ENCODE measurements at regions not wholly inside any gene's neighbourhood (a gene's known extent, or its start where the extent isn't known, plus 50 kb on each side); places are given as distances from the start of the nearest gene placed in this dataset.
"Not testable (repeated sequence)": the region's sequence is repeated elsewhere in the genome, so short reads cannot be mapped to it uniquely, and the experiment has no call there.

GRCh38 chr10:109676703-109677102, 246.6 kb downstream of the XPNPEP1 start:
- DNase-seq = peak; percentile 66

DNA sequence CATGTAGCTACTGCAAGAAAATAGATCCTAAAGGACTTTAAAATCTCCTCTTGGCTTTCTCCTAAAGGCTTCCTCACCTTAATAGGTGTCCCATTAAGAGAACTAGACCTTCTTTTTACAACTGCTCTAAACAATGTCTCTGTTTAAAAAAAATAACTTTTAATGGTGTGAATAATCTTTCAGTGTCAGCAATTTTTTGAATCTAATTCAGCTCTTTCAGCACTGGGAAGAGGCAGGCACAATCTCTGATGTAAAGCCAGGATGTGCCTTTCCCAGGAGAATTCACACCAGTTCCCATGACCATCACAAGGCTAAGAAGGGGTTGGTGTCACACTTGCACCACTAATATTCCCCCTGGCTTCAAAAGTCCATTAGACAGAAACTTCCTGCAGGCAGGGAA, 254.6 kb downstream of the XPNPEP1 start:
- no peak for DNase-seq
- in situ Hi-C loops (cut with HindIII; ENCODE audit: low pct_ligation_motif_present, low pct_unique_long_range_greater_than_20kb, low sequenced_read_pairs) = no loop called here

More at GRCh38 chr10:109676703-109677102, 246.6 kb downstream of the XPNPEP1 start:
- in situ Hi-C loops (cut with HindIII; ENCODE audit: low pct_ligation_motif_present, low pct_unique_long_range_greater_than_20kb, low sequenced_read_pairs) = no loop called here

GRCh38 chr10:109668154-109668665, 255.1 kb downstream of the XPNPEP1 start:
- DNase-seq = no peak
- in situ Hi-C loops (cut with HindIII; ENCODE audit: low pct_ligation_motif_present, low pct_unique_long_range_greater_than_20kb, low sequenced_read_pairs) = no loop called here

DNA sequence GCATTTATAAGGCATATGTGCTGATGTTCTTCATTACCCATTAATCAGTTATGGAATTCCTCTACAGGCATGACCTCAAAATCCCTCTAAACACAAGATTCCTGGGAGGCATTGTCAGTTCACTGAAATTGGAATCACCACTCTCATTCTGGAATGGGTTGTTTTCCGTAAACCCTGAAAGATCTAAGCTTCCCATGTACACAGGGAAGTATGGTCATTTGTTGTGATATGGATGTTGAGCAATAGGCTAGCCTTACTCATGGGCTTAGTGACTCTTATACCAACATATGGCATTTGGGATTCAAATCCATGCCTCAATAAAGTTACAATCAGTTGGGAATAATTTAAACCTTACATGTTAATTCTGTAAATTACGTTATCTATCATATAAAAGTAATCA, 258.0 kb downstream of the XPNPEP1 start:
- in situ Hi-C loops (cut with HindIII; ENCODE audit: low pct_ligation_motif_present, low pct_unique_long_range_greater_than_20kb, low sequenced_read_pairs) = no loop called here
- no peak for DNase-seq

DNA sequence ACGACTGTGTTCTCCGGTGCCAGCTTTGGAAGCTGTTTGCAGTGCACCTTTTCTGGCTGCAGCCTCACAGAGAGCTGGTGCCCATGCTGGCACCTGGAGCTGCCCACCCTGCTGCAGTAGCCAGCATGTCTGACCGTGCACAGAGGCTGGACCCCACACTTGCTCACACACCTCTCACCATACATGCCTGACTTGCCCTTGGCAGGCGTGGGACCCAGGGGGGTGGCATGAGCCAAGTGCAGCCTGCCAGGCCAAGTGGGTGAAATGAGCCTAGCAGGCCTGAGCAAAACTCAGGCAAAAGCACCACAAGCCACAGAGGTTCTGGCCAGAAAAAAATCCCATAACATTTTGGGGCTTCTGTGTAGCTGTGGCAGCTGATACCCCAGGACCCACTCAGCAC, 258.8 kb downstream of the XPNPEP1 start:
- DNase-seq = no peak
- in situ Hi-C loops (cut with HindIII; ENCODE audit: low pct_ligation_motif_present, low pct_unique_long_range_greater_than_20kb, low sequenced_read_pairs) = no loop called here

GRCh38 chr10:109663122-109663521, 260.2 kb downstream of the XPNPEP1 start:
- in situ Hi-C loops (cut with HindIII; ENCODE audit: low pct_ligation_motif_present, low pct_unique_long_range_greater_than_20kb, low sequenced_read_pairs) = no loop called here
- no peak for DNase-seq

DNA sequence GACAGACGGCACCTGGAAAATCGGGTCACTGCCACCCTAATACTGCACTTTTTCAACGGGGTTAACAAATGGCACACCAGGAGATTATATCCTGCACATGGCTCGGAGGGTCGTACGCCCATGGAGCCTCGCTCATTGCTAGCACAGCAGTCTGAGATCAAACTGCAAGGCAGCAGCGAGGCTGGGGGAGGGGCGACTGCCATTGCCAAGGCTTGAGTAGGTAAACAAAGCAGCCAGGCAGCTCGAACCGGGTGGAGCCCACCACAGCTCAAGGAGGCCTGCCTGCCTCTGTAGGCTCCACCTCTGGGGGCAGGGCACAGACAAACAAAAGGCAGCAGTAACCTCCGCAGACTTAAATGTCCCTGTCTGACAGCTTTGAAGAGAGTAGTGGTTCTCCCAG, 270.7 kb downstream of the XPNPEP1 start:
- DNase-seq = not testable (repeated sequence)

GRCh38 chr10:109650228-109650627, 273.1 kb downstream of the XPNPEP1 start:
- in situ Hi-C loops (cut with HindIII; ENCODE audit: low pct_ligation_motif_present, low pct_unique_long_range_greater_than_20kb, low sequenced_read_pairs) = no loop called here
- DNase-seq = no peak

More for the DNA sequence above, 270.7 kb downstream of the XPNPEP1 start:
- in situ Hi-C loops (cut with HindIII; ENCODE audit: low pct_ligation_motif_present, low pct_unique_long_range_greater_than_20kb, low sequenced_read_pairs) = not testable (repeated sequence)

GRCh38 chr10:109647627-109648026, 275.7 kb downstream of the XPNPEP1 start:
- in situ Hi-C loops (cut with HindIII; ENCODE audit: low pct_ligation_motif_present, low pct_unique_long_range_greater_than_20kb, low sequenced_read_pairs) = no loop called here

GRCh38 chr10:109633846-109634245, 289.5 kb downstream of the XPNPEP1 start:
- DNase-seq = peak; percentile 11
- in situ Hi-C loops (cut with HindIII; ENCODE audit: low pct_ligation_motif_present, low pct_unique_long_range_greater_than_20kb, low sequenced_read_pairs) = no loop called here

More at GRCh38 chr10:109647627-109648026, 275.7 kb downstream of the XPNPEP1 start:
- peak; percentile 17 for DNase-seq

- in situ Hi-C loops (cut with HindIII; ENCODE audit: low pct_ligation_motif_present, low pct_unique_long_range_greater_than_20kb, low sequenced_read_pairs); DNase-seq: not testable (repeated sequence)
These were observed 290.3 kb downstream of the XPNPEP1 start for GRCh38 chr10:109633017-109633416.

DNA sequence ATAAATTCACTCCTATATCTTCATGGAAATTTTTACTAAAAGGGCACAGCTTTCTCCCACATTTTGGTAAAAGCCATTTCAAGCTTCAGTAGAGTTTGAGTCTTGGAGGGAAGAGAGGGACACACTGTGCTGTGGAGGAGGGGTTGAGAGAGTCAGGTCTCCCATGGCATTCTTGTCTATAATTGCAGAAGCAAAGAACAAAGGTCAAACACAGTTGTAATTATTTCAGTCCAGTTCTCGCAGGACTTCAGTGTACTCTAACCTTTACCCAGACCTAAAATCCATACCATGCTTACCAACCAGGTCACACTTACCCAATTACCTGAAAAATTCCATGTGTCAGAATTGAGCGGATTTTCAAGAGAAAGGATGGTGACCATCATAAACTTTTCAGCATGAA, 298.4 kb downstream of the XPNPEP1 start:
- DNase-seq = no peak
- in situ Hi-C loops (cut with HindIII; ENCODE audit: low pct_ligation_motif_present, low pct_unique_long_range_greater_than_20kb, low sequenced_read_pairs) = no loop called here

- in situ Hi-C loops (cut with HindIII; ENCODE audit: low pct_ligation_motif_present, low pct_unique_long_range_greater_than_20kb, low sequenced_read_pairs) = no loop called here
- DNase-seq = no peak
These were observed 300.7 kb downstream of the XPNPEP1 start for GRCh38 chr10:109622566-109622965.

GRCh38 chr10:109620396-109620795, 302.9 kb downstream of the XPNPEP1 start:
- no peak for DNase-seq
- in situ Hi-C loops (cut with HindIII; ENCODE audit: low pct_ligation_motif_present, low pct_unique_long_range_greater_than_20kb, low sequenced_read_pairs) = no loop called here

DNA sequence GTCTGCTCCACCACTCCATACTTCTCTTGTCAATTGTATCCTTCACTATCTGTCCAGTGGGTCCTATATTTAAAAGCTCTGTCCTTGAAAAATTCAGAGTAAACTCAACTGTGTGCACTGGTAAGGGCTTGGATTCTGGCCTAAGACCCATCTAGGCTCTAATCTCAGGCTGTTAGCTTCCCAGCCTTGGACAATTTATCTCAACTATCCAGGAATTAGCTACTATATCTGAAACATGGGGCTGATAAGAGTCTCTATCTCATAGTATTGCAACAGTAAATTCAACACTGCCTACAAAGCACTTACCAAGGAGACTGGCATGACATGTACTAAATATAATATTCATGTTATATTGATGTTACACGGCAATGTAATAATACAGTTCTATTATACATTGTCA, 303.4 kb downstream of the XPNPEP1 start:
- in situ Hi-C loops (cut with HindIII; ENCODE audit: low pct_ligation_motif_present, low pct_unique_long_range_greater_than_20kb, low sequenced_read_pairs) = no loop called here
- no peak for DNase-seq

DNA sequence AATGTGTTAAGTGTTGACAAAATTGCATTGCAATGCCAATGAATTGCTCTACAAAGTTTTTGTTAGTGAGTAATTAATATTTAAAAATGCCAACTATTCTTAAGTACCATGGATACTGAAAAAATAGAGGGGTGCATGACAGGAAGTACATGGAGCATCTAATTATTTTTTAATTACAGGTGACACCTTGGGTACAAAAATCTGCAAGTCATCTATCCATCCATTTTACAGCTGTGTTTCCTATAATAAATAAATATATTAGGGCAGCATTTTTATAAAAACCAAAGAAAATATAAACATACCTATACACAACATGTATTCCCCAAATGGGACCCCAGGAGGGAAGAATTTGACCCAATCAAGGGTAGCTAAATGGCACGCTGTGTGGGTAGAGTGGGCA, 304.6 kb downstream of the XPNPEP1 start:
- in situ Hi-C loops (cut with HindIII; ENCODE audit: low pct_ligation_motif_present, low pct_unique_long_range_greater_than_20kb, low sequenced_read_pairs) = no loop called here
- DNase-seq = no peak

- in situ Hi-C loops (cut with HindIII; ENCODE audit: low pct_ligation_motif_present, low pct_unique_long_range_greater_than_20kb, low sequenced_read_pairs) = no loop called here
- DNase-seq = no peak
These were observed 305.0 kb downstream of the XPNPEP1 start for GRCh38 chr10:109618301-109618700.

DNA sequence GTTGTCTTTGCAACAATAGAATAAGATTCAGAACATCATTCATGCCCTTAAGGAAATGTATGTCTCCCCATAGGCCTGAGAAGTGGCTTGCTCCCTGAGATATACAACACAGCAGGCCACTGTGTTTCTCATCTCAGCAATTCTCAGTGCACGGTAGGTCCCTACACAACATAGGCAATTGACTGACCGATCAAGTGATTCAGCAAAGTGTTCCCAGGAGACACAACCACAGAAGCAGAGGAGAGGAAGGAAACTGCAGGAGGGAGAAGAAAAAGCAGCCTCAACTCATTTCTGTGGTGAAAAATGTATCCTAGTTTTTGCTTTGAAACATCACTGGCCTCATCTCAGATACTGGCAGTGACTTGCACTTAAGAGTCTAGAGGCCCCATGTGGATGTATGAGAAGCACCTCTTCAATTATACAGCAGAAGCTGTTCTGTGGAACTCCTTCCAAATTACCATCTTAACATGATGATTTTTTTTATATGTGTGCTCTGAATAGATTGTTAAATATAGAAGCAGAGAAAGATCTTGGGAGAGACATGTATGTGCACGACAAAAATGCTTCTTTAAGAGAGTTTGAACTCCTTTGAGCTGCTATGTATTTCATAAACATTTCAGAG, 306.8 kb downstream of the XPNPEP1 start:
- no peak for DNase-seq
- in situ Hi-C loops (cut with HindIII; ENCODE audit: low pct_ligation_motif_present, low pct_unique_long_range_greater_than_20kb, low sequenced_read_pairs) = no loop called here

GRCh38 chr10:109595356-109595755, 328.0 kb downstream of the XPNPEP1 start:
- in situ Hi-C loops (cut with HindIII; ENCODE audit: low pct_ligation_motif_present, low pct_unique_long_range_greater_than_20kb, low sequenced_read_pairs); DNase-seq: not testable (repeated sequence)

GRCh38 chr10:109593682-109594081, 329.6 kb downstream of the XPNPEP1 start:
- in situ Hi-C loops (cut with HindIII; ENCODE audit: low pct_ligation_motif_present, low pct_unique_long_range_greater_than_20kb, low sequenced_read_pairs) = no loop called here
- DNase-seq = no peak
